HCT116 (cell line): ENCODE measurements at regions not wholly inside any gene's neighbourhood (a gene's known extent, or its start where the extent isn't known, plus 50 kb on each side); places are given as distances from the start of the nearest gene placed in this dataset.

Source experiments
- ATAC-seq: fragments of 200-7000 bp; cut with Tn5 transposase; 2 replicates; pipeline ENCODE4 v1.9.1; 2020; ENCODE audit warnings: mild to moderate bottlenecking, moderate library complexity
- BruUV-seq: library from RNA; stranded (reverse); fragments of 400-500 nt; replicated peaks from 2 replicates; lab custom pipeline; 2021; lab: Mats Ljungman, UMichigan
- CTCF ChIA-PET: fragments of 300-600 bp; sonication (Branson Sonifier 250); formaldehyde crosslinking; loops from one replicate; lab custom pipeline; 2021; ENCODE audit warnings: antibody characterized with exemption; lab: Charles Lee
- POLR2A ChIA-PET: fragments of 300-600, 350-600 bp; sonication (Branson Sonifier 250); formaldehyde crosslinking; loops from one replicate; lab custom pipeline; 2021; ENCODE audit warnings: antibody characterized with exemption; lab: Charles Lee
- RAD21 ChIA-PET, 2 experiments: fragments of 300-600 bp; sonication (Branson Sonifier 250); formaldehyde crosslinking; loops; one replicate each; lab custom pipeline; 2023; ENCODE audit warnings: low total read pairs in 2 of 2; ENCODE audit not compliant: uncharacterized antibody in 2 of 2, unreplicated experiment in 2 of 2, low non-redundant PET in 1 of 2; lab: Charles Lee
- DNase-seq: peaks from one replicate; pipeline ENCODE4 v3.0.0-alpha.2; 2010; ENCODE audit warnings: low read depth, low spot score
- H2AFZ ChIP-seq: fragments of 200-600 bp; shearing (Covaris generic), sonication (generic); 2 replicates; pipeline ENCODE4 v1.6.1; 2017; ENCODE audit warnings: low read depth, mixed run types, mixed read lengths, antibody characterized with exemption, low read length; ENCODE audit not compliant: poor library complexity, severe bottlenecking
- H3K27ac ChIP-seq: 2 replicates; pipeline ENCODE4 v1.5.1; 2012; ENCODE audit warnings: low read depth, low read length
- H3K27me3 ChIP-seq: fragments of 200-600 bp; sonication (generic); 2 replicates; pipeline ENCODE4 v1.6.1; 2016; ENCODE audit warnings: mixed run types, low read length, mixed read lengths; ENCODE audit not compliant: insufficient read depth
- H3K36me3 ChIP-seq, 2 experiments: fragments of 200-500 bp in 1 of 2; fragments of 200-600 bp in 1 of 2; sonication (Bioruptor generic) in 1 of 2; sonication (generic) in 1 of 2; 2 replicates each; pipeline versions ENCODE4 v1.5.1 to v1.6.1; 2014 to 2016; ENCODE audit warnings: low read length in 2 of 2, inconsistent platforms in 1 of 2, mixed read lengths in 1 of 2, mixed run types in 1 of 2; ENCODE audit not compliant: insufficient read depth in 2 of 2, control insufficient read depth in 1 of 2
- H3K4me1 ChIP-seq, 2 experiments: fragments of 200-600 bp in 1 of 2; sonication (generic) in 1 of 2; 2 replicates each; pipeline versions ENCODE4 v1.5.1 to v1.6.1; 2012 to 2017; ENCODE audit warnings: low read length in 2 of 2, inconsistent platforms in 1 of 2, mild to moderate bottlenecking in 1 of 2, mixed read lengths in 1 of 2, mixed run types in 1 of 2, moderate library complexity in 1 of 2; ENCODE audit not compliant: insufficient read depth in 2 of 2, control insufficient read depth in 1 of 2
- H3K4me2 ChIP-seq: fragments of 200-600 bp; sonication (generic); 2 replicates; pipeline ENCODE4 v1.6.1; 2017; ENCODE audit warnings: mixed run types, low read length, mixed read lengths
- H3K4me3 ChIP-seq, 2 experiments: fragments of 200-600 bp in 1 of 2; sonication (generic) in 1 of 2; replicated peaks in 1 of 2; 2 replicates each; pipeline ENCODE4 v1.5.1; 2011 to 2016; ENCODE audit warnings: low read length in 2 of 2, control low read depth in 1 of 2, low read depth in 1 of 2, mild to moderate bottlenecking in 1 of 2, mixed read lengths in 1 of 2, mixed run types in 1 of 2
- H3K79me2 ChIP-seq: fragments of 200-600 bp; sonication (generic); 2 replicates; pipeline ENCODE4 v1.6.1; 2017; ENCODE audit warnings: mild to moderate bottlenecking, mixed run types, low read length, moderate library complexity, mixed read lengths; ENCODE audit not compliant: insufficient read depth
- H3K9ac ChIP-seq: fragments of 200-600 bp; sonication (generic); 2 replicates; pipeline ENCODE4 v1.6.1; 2016; ENCODE audit warnings: low read length, mixed read lengths
- H3K9me2 ChIP-seq: fragments of 200-600 bp; sonication (generic), shearing (Covaris generic); 2 replicates; pipeline ENCODE4 v1.6.1; 2017; ENCODE audit warnings: mixed run types, mild to moderate bottlenecking, moderate library complexity; ENCODE audit not compliant: insufficient read depth
- H3K9me3 ChIP-seq, 2 experiments: fragments of 200-500 bp in 1 of 2; fragments of 200-600 bp in 1 of 2; sonication (Bioruptor generic) in 1 of 2; sonication (generic) in 1 of 2; 2 replicates each; pipeline ENCODE4 v1.6.1; 2014 to 2017; ENCODE audit warnings: low read length in 2 of 2, mixed read lengths in 2 of 2, inconsistent platforms in 1 of 2, low read depth in 1 of 2, mild to moderate bottlenecking in 1 of 2, mixed run types in 1 of 2, moderate library complexity in 1 of 2; ENCODE audit not compliant: control insufficient read depth in 1 of 2, insufficient read depth in 1 of 2
- H4K20me1 ChIP-seq: fragments of 200-600 bp; sonication (generic), shearing (Covaris generic); 2 replicates; pipeline ENCODE4 v1.6.1; 2017; ENCODE audit warnings: mixed run types, mild to moderate bottlenecking, moderate library complexity; ENCODE audit not compliant: insufficient read depth
- ATF3 ChIP-seq: IDR thresholded peaks from 2 replicates; pipeline ENCODE4 v1.6.1; 2012
- CBX3 ChIP-seq: IDR thresholded peaks from 2 replicates; pipeline ENCODE4 v1.6.1; 2012; ENCODE audit warnings: low read depth
- CEBPB ChIP-seq: IDR thresholded peaks from 2 replicates; pipeline ENCODE4 v1.6.1; 2012; ENCODE audit warnings: low read depth
- EGR1 ChIP-seq: IDR thresholded peaks from 2 replicates; pipeline ENCODE4 v1.6.1; 2012; ENCODE audit warnings: low read depth
- EZH2phosphoT487 ChIP-seq: fragments of 200-600 bp; IDR thresholded peaks from 2 replicates; pipeline ENCODE4 v1.6.1; 2018; ENCODE audit warnings: antibody characterized with exemption, borderline replicate concordance
- POLR2A ChIP-seq: IDR thresholded peaks from 2 replicates; pipeline ENCODE4 v1.7.0; 2011; ENCODE audit warnings: borderline replicate concordance; ENCODE audit not compliant: insufficient read depth, insufficient read length; ENCODE audit errors: extremely low read depth
- POLR2AphosphoS5 ChIP-seq: IDR thresholded peaks from 2 replicates; pipeline ENCODE4 v1.6.1; 2011; ENCODE audit warnings: mild to moderate bottlenecking, low read depth, low read length, moderate library complexity
- RAD21 ChIP-seq: IDR thresholded peaks from 2 replicates; pipeline ENCODE4 v1.6.1; 2012; ENCODE audit warnings: low read depth, mild to moderate bottlenecking
- TCF7L2 ChIP-seq: IDR thresholded peaks from 2 replicates; pipeline ENCODE4 v1.7.0; 2011; ENCODE audit warnings: borderline replicate concordance, inconsistent platforms; ENCODE audit not compliant: insufficient read depth, insufficient read length; ENCODE audit errors: extremely low read depth
- YY1 ChIP-seq: IDR thresholded peaks from 2 replicates; pipeline ENCODE4 v1.6.1; 2011; ENCODE audit warnings: low read length, low read depth, moderate library complexity, mild to moderate bottlenecking; ENCODE audit not compliant: insufficient replicate concordance; ENCODE audit errors: extremely low read depth
- ZBTB33 ChIP-seq: IDR thresholded peaks from 2 replicates; pipeline ENCODE4 v1.6.1; 2011; ENCODE audit warnings: mild to moderate bottlenecking, low read length, moderate library complexity; ENCODE audit not compliant: insufficient replicate concordance; ENCODE audit errors: extremely low read depth
- ZNF274 ChIP-seq: fragments of 200-500 bp; sonication (Bioruptor generic); IDR thresholded peaks from 2 replicates; pipeline ENCODE4 v1.6.1; 2014; ENCODE audit warnings: mild to moderate bottlenecking, low read depth, low read length, inconsistent platforms
- intact Hi-C: fragments of 100-400 bp; cut with micrococcal nuclease; formaldehyde crosslinking; loops from 2 replicates; pipeline ENCODE4 v1.10.0; 2022

GRCh38 chr15:85960381-85960780, 119.3 kb upstream of the AGBL1 start:
- BruUV-seq, result no TSS peak
- Histone ChIP-seq H3K27me3 (peaks cover 6% of the 10 kb centered on the region; the same call in 1 of the 2 replicates), H3K79me2 (no peaks in the 10 kb centered on the region), H3K9me2 (no peaks in the 10 kb centered on the region), H3K4me2 (no peak overlapping the region), H3K36me3 (no peaks in the 10 kb centered on the region), H3K9ac (no peak overlapping the region), H3K4me1 (no peaks in the 10 kb centered on the region), H3K4me3 (no peak overlapping the region), H2AFZ (no peak overlapping the region), H3K9me3 (no peaks in the 10 kb centered on the region), H4K20me1 (no peaks in the 10 kb centered on the region), H3K27ac (no peak overlapping the region)
- no peak for TF ChIP-seq ATF3
- TF ChIP-seq CEBPB, result no peak
- TF ChIP-seq CBX3, result no peak
- TF ChIP-seq ZNF274, result no peak
- TF ChIP-seq POLR2A, result no peak
- no peak for TF ChIP-seq EGR1
- TF ChIP-seq YY1, result no peak
- no peak for TF ChIP-seq TCF7L2
- TF ChIP-seq ZBTB33, result no peak
- TF ChIP-seq POLR2AphosphoS5, result no peak
- TF ChIP-seq EZH2phosphoT487, result no peak
- TF ChIP-seq RAD21, result no peak
- CTCF ChIA-PET, result no interaction called here
- POLR2A ChIA-PET, result no interaction called here
- intact Hi-C loops, result no loop called here
- no peak for DNase-seq
- RAD21 ChIA-PET, result no interaction called here
- no peak for ATAC-seq
